LNCaP clone FGC (cell line): ENCODE measurements at regions not wholly inside any gene's neighbourhood (a gene's known extent, or its start where the extent isn't known, plus 50 kb on each side); places are given as distances from the start of the nearest gene placed in this dataset.

Experiments used
- DNase-seq: peaks from one replicate; pipeline ENCODE4 v3.0.0-alpha.2; 2011; ENCODE audit warnings: low read depth
- H3K4me3 ChIP-seq: 2 replicates; pipeline ENCODE4 v1.5.1; 2011; ENCODE audit warnings: mild to moderate bottlenecking, low read depth, low read length, control low read depth
- TF ChIP-seq, protein P1 (sequence below): IDR thresholded peaks from 2 replicates; pipeline ENCODE4 v1.5.1; 2012; ENCODE audit warnings: mild to moderate bottlenecking; ENCODE audit not compliant: control insufficient read depth, insufficient read depth; ENCODE audit errors: extremely low read depth

DNA sequence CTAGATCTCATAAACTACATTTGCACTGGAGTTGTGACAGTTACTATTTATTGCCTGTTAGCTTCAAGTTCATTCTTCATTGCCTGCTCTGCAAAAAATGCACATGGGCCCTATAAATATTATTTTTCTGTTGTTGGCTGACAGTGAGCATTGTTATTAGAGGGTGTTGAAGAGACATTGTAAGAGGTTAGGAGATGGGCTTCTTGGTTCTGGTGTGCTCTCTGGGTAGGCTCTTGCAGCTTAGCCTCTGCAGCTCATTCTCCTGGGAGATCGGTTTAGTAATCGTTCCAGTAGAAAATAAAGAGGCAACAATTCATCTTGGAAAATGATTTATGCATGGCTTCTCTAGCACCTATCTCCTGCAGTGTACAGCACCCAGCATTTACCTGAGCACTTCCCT, 113.8 kb upstream of the SCN7A start:
- DNase-seq, result no peak
- no peak overlapping the region for H3K4me3 ChIP-seq
- TF ChIP-seq, protein P1, sequence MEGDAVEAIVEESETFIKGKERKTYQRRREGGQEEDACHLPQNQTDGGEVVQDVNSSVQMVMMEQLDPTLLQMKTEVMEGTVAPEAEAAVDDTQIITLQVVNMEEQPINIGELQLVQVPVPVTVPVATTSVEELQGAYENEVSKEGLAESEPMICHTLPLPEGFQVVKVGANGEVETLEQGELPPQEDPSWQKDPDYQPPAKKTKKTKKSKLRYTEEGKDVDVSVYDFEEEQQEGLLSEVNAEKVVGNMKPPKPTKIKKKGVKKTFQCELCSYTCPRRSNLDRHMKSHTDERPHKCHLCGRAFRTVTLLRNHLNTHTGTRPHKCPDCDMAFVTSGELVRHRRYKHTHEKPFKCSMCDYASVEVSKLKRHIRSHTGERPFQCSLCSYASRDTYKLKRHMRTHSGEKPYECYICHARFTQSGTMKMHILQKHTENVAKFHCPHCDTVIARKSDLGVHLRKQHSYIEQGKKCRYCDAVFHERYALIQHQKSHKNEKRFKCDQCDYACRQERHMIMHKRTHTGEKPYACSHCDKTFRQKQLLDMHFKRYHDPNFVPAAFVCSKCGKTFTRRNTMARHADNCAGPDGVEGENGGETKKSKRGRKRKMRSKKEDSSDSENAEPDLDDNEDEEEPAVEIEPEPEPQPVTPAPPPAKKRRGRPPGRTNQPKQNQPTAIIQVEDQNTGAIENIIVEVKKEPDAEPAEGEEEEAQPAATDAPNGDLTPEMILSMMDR, result no peak

GRCh38 chr2:166593403-166593802, 99.4 kb upstream of the SCN7A start:
- no peak overlapping the region for H3K4me3 ChIP-seq
- TF ChIP-seq, protein P1, result no peak

DNA sequence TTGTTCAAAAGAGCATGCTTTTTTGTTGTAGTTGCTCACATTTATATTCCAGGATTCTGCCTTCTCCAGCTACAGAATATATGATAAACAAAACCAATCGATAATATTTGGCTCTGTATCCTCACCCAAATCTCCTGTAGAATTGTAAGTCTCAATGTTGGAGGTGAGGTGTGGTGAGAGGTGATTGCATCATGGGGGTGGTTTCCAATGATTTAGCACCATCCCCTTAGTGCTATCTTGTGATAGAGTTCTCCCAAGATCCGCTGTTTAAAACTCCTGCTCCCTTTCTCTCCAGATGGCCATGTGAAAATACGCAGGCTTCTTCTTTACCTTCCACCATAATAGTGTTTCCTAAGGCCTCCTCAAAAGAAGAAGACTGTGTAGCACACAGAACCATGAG, 98.7 kb upstream of the SCN7A start:
- H3K4me3 ChIP-seq, result no peak overlapping the region
- no peak for DNase-seq
- TF ChIP-seq, protein P1, result no peak

More at GRCh38 chr2:166593403-166593802, 99.4 kb upstream of the SCN7A start:
- DNase-seq, result no peak

GRCh38 chr2:166591226-166591625, 97.2 kb upstream of the SCN7A start:
- no peak overlapping the region for H3K4me3 ChIP-seq
- TF ChIP-seq, protein P1, result no peak
- no peak for DNase-seq

DNA sequence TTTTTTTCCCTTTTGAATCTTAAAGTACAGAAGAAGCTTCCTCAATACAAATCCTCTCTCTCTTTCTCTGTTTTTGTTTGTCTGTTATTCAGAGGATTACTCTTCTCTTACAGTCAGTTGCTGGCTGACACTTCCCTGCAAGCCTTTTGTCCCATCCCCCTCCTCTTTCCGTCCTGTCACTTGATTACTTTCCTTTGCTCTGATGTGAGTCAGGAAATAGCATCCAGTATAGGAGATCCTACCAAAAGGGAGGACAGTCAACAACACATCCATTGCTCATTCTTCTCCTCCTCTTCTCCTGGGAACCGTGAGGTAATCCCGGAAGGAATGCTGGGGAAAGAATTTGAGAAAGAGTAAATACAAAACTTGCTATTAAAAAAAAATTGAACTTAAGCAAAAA, 79.3 kb upstream of the SCN7A start:
- DNase-seq, result no peak
- TF ChIP-seq, protein P1, result no peak
- H3K4me3 ChIP-seq, result no peak overlapping the region

GRCh38 chr2:166572937-166573336, 78.9 kb upstream of the SCN7A start:
- TF ChIP-seq, protein P1, result no peak
- DNase-seq, result no peak
- H3K4me3 ChIP-seq, result no peak overlapping the region

- no peak overlapping the region for H3K4me3 ChIP-seq
These were observed 74.4 kb upstream of the SCN7A start for GRCh38 chr2:166568409-166568808.

More at GRCh38 chr2:166568409-166568808, 74.4 kb upstream of the SCN7A start:
- DNase-seq, result no peak
- TF ChIP-seq, protein P1, result no peak
